NCI-H1930 (cell line): ENCODE measurements at regions not wholly inside any gene's neighbourhood (a gene's known extent, or its start where the extent isn't known, plus 50 kb on each side); places are given as distances from the start of the nearest gene placed in this dataset.
"Not testable (repeated sequence)": the region's sequence is repeated elsewhere in the genome, so short reads cannot be mapped to it uniquely, and the experiment has no call there.

Experiments
- DNase-seq, 2 experiments: peaks; one replicate each; lab custom pipeline; 2025; lab: John Stamatoyannopoulos, UW

GRCh38 chr14:34097644-34098043 lies 146.8 kb upstream of the EGLN3 start:
- no peak for DNase-seq

DNA sequence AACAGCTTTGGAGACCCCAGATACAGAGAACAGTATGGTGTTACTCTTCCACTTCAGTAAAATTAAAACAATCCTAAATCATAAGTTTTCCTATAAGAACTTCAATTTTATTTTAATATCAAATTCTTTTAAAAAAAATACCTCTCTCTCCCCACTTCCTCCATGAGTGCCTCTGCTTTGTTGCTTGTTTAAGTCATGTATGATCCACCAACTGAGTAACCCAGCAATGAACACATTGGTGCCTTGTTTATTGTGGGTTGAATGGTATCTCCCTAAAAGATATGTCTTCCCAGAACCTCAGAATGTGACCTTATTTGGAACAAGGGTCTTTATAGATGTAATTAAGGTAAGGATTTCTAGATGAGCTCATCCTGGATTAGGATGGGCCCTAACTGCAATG lies 143.5 kb upstream of the EGLN3 start:
- DNase-seq: no peak

DNA sequence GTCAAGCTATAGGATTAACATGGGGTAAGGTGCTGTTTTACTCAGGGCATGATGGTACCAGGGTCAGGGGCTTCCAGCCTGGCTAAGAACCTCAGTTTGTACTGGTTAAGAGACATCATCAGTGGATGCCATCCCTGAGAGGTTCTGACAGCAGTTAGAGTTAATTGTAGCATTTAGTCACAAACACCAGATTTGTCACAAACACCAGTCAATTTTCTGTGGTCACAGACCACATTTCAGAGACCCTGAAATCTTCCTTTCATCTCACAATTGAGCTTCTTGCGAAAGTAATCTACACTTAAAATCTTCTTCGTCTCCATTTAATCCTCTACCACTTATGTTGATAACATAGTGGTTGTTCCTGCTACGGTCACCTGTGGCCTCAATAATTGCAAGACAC lies 143.0 kb upstream of the EGLN3 start:
- no peak for DNase-seq

- no peak for DNase-seq
Observed at GRCh38 chr14:34090451-34090850, 139.6 kb upstream of the EGLN3 start.

DNA sequence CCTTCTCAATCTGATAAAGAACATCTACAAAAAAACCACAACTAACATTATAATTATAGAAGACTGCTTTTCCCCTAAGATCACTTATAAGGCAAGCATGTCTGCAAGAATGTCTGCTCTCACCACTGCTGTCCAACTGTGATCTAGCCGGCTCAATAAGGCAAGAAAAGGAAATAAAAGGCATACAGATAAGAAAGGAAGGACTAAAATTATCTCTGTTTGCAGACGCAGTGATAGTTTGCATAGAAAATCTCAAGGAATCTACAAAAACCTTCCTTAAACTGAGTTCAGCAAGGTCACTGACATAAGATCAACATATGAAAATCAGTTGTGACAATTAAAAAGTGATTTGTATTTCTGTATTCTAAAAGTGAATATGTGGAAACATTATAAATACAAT lies 138.0 kb upstream of the EGLN3 start:
- no peak for DNase-seq

- no peak for DNase-seq
Observed at GRCh38 chr14:34087571-34087970, 136.7 kb upstream of the EGLN3 start.

DNA sequence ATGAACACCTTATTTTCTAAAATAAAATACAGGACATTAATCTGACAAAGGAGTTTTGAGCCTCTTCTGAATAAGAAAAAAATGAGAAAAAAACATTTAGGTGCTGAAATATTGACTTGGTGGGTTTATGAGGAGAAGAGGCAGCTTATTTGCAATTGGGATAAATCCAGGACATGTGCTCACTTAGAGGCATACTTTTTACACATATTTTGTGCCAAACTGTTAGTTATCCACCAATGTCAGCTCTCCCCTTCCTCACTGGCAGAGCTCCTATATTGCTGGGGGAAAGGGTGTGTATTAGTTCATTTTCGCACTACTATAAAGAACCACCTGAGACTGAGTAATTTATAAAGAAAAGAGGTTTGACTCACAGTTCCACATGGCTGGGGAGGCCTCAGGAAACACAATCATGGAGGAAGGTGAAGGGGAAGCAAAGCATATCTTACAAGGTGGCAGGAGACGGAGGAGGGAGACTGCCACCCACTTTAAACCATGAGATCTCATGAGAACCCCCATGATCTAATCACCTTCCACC lies 135.4 kb upstream of the EGLN3 start:
- DNase-seq: no peak

- DNase-seq: no peak
Observed at GRCh38 chr14:34085695-34086094, 134.8 kb upstream of the EGLN3 start.

DNA sequence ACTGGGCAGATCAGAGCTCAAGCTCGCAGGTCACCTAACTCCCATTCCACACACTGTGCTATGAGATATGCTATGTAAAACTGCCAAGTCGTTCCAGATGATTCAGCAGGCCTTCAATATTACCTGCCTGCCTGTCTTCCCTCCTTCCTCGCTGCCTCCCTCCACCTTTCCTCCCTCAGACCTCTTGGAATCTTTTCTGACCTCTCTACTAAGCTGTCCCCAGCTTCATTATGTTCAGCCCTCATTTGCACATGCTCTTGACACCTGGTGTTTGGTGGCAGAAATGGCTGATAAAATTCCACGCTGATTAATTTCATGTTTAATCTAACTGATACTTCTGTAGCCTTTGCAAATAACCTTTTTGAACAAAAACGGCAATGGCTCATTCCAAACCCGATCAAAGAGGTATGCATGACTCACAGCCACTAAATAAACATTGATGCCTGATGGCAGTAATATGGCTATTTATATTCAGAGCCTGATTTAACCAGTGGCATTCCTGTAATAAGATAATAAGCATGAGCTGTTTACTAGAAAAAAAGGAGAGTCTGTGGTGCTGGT lies 130.8 kb upstream of the EGLN3 start:
- peak in 1 of 2 experiments; percentile 17 for DNase-seq

- no peak for DNase-seq
Observed at GRCh38 chr14:34081101-34081575, 130.3 kb upstream of the EGLN3 start.

DNA sequence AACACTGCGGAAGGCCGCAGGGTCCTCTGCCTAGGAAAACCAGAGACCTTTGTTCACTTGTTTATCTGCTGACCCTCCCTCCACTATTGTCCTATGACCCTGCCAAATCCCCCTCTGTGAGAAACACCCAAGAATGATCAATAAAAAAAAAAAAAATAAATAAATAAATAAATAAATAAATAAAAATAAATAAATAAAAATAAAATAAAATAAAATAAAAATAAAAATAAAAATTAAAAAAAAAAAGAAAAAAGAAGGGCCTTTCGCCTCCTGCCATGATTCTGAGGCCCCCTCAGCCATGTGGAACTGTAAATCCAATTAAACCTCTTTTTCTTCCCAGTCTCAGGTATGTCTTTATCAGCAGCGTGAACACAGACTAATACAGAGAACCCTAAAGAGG lies 128.8 kb upstream of the EGLN3 start:
- not testable (repeated sequence) for DNase-seq

GRCh38 chr14:34078117-34078743 lies 127.4 kb upstream of the EGLN3 start:
- no peak for DNase-seq

- no peak for DNase-seq
Observed at GRCh38 chr14:34075826-34076225, 125.0 kb upstream of the EGLN3 start.

DNA sequence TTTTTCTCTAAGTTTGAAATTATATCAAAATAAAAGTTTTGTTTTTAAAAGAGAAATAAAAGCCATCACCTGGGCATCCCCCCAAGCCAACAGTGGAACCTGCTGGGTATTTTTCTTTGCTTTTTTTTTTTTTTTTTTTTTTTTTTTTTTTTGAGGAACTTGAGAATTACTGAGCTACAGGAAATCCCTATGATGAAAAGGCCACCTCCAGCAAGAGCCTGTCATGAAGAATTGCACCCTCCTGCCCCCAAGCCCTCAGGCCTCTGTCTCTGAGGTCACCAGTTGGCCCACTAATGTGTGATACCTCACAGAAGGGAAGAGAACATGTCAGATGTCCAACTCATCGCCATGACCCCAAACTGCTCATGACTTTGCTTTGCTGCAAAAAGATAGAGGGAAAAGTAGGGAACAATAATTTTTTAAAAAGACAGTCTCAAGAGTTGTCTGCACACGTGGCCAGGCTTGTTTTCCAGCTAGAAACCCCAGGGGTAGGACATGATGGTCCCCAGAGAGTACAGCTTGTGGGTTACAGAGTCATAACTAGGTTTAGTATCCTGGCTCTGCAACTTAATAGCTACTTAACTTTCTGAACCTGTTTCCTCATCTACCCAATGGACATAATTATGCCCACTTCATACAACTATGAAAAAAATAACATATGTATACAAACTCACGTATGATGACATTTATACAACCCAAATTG lies 124.3 kb upstream of the EGLN3 start:
- no peak for DNase-seq

GRCh38 chr14:34072921-34073320 lies 122.0 kb upstream of the EGLN3 start:
- DNase-seq: no peak

GRCh38 chr14:34072401-34072800 lies 121.5 kb upstream of the EGLN3 start:
- DNase-seq: no peak

DNA sequence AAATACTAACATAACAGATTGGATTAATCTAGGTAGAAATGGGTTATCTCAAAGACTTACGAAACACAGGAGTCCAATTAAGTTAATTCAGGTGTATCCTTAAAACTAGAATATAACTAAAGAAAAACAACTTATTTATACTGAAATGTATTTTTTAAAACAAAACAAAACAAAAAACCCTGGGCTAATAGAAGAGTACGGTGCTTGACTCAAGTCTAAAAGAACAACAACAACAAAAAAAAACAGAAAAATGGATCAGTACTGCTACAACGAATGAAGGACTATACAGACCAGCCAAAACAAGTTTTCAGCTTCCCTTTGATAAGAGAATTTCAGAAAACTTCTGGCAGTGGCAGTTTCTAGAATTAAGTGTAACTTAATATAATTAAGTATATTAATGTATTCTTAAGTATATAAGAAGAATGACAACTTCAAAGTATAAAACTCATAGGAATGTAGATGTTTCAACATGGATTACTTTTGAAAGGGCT lies 120.1 kb upstream of the EGLN3 start:
- no peak for DNase-seq

- no peak for DNase-seq
Observed at GRCh38 chr14:34069854-34070582, 119.1 kb upstream of the EGLN3 start.

DNA sequence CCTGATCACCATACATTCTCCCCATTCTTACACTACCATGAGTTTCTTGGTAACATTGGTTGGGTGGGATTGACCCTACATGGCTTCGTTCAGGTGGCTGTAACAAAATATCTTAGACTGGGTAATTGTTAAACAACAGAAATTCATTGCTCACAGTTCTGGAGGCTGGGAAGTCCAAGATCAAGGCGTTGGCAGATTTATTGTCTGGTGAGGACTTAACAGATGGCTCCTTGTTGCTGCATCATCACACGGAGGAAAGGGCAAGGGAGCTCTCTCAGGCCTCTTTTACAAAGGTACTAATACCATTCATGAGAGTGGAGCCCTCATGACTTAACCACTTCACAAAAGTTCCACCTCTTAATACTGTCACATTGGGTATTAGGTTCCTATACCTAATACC lies 116.7 kb upstream of the EGLN3 start:
- no peak for DNase-seq

DNA sequence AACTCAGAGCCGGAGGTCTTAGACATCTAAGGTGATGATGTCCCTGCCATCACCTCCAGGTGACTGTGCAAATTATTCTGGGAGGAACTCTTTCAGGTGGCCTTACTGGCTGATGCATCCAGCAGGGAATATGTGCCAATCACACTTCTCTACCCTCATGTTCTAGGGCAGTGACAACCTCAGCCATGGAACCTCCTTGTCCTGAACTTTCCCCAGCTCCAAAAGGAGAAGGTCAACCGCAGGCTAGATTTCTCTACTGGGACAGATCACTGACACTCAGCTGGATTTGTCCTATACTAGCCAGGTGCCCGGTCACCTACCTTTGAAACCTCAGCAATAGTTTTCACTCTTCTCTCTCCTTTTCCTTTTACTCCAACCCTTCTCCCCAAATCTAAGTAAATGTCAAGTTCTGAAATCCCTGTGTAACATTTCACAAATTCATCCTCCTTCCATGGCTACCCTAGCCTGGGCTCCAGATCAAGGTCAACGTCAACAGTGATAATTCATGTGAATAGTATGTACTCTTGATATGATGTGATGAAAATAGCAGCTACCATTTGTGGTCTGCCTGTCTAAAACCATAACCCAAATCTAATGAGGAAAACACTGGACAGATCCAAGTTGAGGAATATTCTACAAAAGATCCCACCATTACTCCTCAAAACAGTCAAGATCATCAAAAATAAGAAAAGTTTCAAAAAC lies 115.0 kb upstream of the EGLN3 start:
- DNase-seq: no peak

GRCh38 chr14:34065236-34065635 lies 114.4 kb upstream of the EGLN3 start:
- DNase-seq: no peak

GRCh38 chr14:34064349-34064748 lies 113.5 kb upstream of the EGLN3 start:
- DNase-seq: no peak
